ENCODE measurements at regions not wholly inside any gene's neighbourhood (a gene's known extent, or its start where the extent isn't known, plus 50 kb on each side); places are given as distances from the start of the nearest gene placed in this dataset.
A peak's percentile ranks its signal among the peaks of the same experiment; 100 is the strongest.
"Not testable (repeated sequence)": the region's sequence is repeated elsewhere in the genome, so short reads cannot be mapped to it uniquely, and the experiment has no call there.

- intact Hi-C loops (cut with DNase I): loop anchor here (5.0 kb wide), 4 partner anchors 160 to 470 kb away; partner anchors contain the start of gene HECW2
- DNase-seq (ENCODE audit: missing footprints) (no peak), ATAC-seq (peak; percentile 74)
Measured at GRCh38 chr2:196291873-196292800, 120.8 kb upstream of the STK17B start.

GRCh38 chr2:196293751-196294515, 122.6 kb upstream of the STK17B start:
- ATAC-seq: no peak
- intact Hi-C loops (cut with DNase I): loop anchor here (5.0 kb wide), 4 partner anchors 158 to 468 kb away; partner anchors contain the start of gene HECW2
- DNase-seq (ENCODE audit: missing footprints): no peak

- intact Hi-C loops (cut with DNase I): loop anchor here (5.0 kb wide), 4 partner anchors 158 to 468 kb away; partner anchors contain the start of gene HECW2
- ATAC-seq: no peak
- no peak for DNase-seq (ENCODE audit: missing footprints)
Measured at GRCh38 chr2:196294516-196294909, 123.1 kb upstream of the STK17B start.

GRCh38 chr2:196295005-196295404, 123.6 kb upstream of the STK17B start:
- ATAC-seq (no peak), DNase-seq (ENCODE audit: missing footprints) (no peak)
- intact Hi-C loops (cut with DNase I): loop anchor here (5.0 kb wide), 1 partner anchor 42 kb away; no protein-coding TSS in a partner anchor

- not testable (repeated sequence) for ATAC-seq; DNase-seq (ENCODE audit: missing footprints)
- intact Hi-C loops (cut with DNase I): loop anchor here (5.0 kb wide), 1 partner anchor 39 kb away; no protein-coding TSS in a partner anchor
Measured at GRCh38 chr2:196298106-196298723, 126.8 kb upstream of the STK17B start.

- intact Hi-C loops (cut with DNase I): no loop called here
- no peak for ATAC-seq
Measured at GRCh38 chr2:196307775-196308305, 136.5 kb upstream of the STK17B start.

GRCh38 chr2:196309691-196310090, 138.3 kb upstream of the STK17B start:
- no peak for DNase-seq (ENCODE audit: missing footprints)
- intact Hi-C loops (cut with DNase I): no loop called here
- no peak for ATAC-seq

More at GRCh38 chr2:196307775-196308305, 136.5 kb upstream of the STK17B start:
- no peak for DNase-seq (ENCODE audit: missing footprints)

- ATAC-seq (no peak), DNase-seq (ENCODE audit: missing footprints) (no peak)
- intact Hi-C loops (cut with DNase I): no loop called here
Measured at GRCh38 chr2:196314157-196314556, 142.8 kb upstream of the STK17B start.

GRCh38 chr2:196314780-196315179, 143.4 kb upstream of the STK17B start:
- no peak for DNase-seq (ENCODE audit: missing footprints)
- ATAC-seq: peak; percentile 72
- intact Hi-C loops (cut with DNase I): no loop called here

GRCh38 chr2:196315388-196316049, 144.1 kb upstream of the STK17B start:
- intact Hi-C loops (cut with DNase I): no loop called here
- no peak for ATAC-seq
- DNase-seq (ENCODE audit: missing footprints): no peak

GRCh38 chr2:196316050-196316430, 144.7 kb upstream of the STK17B start:
- DNase-seq (ENCODE audit: missing footprints) (no peak), ATAC-seq (no peak)
- intact Hi-C loops (cut with DNase I): no loop called here

- DNase-seq (ENCODE audit: missing footprints) (peak; percentile 70), ATAC-seq (peak; percentile 92)
- intact Hi-C loops (cut with DNase I): no loop called here
Measured at GRCh38 chr2:196318517-196319377, 147.4 kb upstream of the STK17B start.

GRCh38 chr2:196322973-196323810, 151.8 kb upstream of the STK17B start:
- ATAC-seq (no peak), DNase-seq (ENCODE audit: missing footprints) (no peak)
- intact Hi-C loops (cut with DNase I): no loop called here

GRCh38 chr2:196324211-196324610, 152.8 kb upstream of the STK17B start:
- intact Hi-C loops (cut with DNase I): no loop called here
- DNase-seq (ENCODE audit: missing footprints) (no peak), ATAC-seq (no peak)

- DNase-seq (ENCODE audit: missing footprints) (no peak), ATAC-seq (no peak)
- intact Hi-C loops (cut with DNase I): no loop called here
Measured at GRCh38 chr2:196328088-196328680, 156.8 kb upstream of the STK17B start.

GRCh38 chr2:196329959-196330358, 158.6 kb upstream of the STK17B start:
- DNase-seq (ENCODE audit: missing footprints): no peak
- ATAC-seq: no peak
- intact Hi-C loops (cut with DNase I): no loop called here
